Activated T-cell treated with anti-CD3 and anti-CD28 coated beads for 4 hours (primary cell): ENCODE measurements at regions not wholly inside any gene's neighbourhood (a gene's known extent, or its start where the extent isn't known, plus 50 kb on each side); places are given as distances from the start of the nearest gene placed in this dataset.

Experiments used
- DNase-seq: peaks from one replicate; pipeline ENCODE4 v3.0.0-alpha.2; 2020

GRCh38 chr4:164441109-164441508 lies 312.8 kb upstream of the SMIM31 start:
- DNase-seq, result no peak

DNA sequence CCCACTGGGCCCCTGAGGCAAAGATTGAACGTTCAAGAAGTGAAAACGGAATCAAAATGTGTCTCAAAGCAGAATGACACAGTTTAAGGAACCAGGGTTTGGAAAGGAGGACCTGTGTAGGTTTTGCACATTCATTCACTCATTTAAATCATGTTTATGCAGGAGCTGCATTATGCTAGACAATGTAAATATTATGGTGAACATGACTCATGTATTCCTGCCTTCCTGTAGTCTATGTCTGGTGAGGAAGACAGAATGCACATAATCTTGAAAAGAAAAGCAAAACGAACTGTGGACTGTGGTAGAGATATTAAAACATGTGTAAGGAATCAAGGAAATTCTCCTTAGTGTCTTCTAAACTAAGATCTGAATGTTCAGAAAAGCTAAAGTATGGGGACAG lies 311.8 kb upstream of the SMIM31 start:
- DNase-seq, result no peak

DNA sequence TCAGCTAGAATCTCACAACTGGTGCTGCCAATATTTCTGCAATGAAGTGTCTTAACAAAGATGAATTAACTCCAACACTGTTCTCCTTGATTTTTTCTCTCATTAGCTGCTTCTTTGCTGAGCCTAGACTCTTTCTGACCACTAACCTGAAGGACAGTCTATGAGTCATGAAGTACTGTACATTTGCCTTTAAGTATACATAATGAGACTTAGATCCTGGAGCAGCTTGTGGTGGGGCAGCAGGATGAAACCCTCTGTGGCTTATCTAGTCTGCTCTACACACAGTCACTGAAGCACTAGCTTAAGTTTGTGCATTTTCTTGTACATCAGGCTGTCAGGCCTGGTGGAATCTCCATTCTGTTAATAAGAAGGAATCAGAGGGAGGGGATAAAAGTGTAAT lies 307.4 kb upstream of the SMIM31 start:
- no peak for DNase-seq

GRCh38 chr4:164461901-164462300 lies 292.0 kb upstream of the SMIM31 start:
- no peak for DNase-seq

GRCh38 chr4:164462471-164462870 lies 291.5 kb upstream of the SMIM31 start:
- DNase-seq, result no peak

GRCh38 chr4:164464313-164464712 lies 289.6 kb upstream of the SMIM31 start:
- DNase-seq, result no peak

DNA sequence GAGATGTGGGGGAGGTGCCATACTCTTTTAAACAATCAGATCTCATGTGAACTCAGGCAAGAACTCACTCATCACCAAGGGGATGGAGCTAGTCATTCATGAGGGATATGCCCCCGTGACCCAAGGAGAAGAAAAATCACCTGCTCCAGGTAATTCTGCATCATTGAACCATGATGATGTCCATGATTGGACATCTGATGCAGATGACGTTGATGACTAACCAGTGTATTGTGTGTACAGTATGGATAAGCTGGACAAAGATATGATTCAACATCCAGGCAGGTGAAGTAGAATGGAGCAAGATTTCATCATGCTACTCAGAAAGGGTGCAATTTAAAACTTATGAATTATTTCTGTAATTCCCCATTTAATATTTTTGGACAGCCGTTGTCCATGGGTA lies 286.4 kb upstream of the SMIM31 start:
- no peak for DNase-seq

- no peak for DNase-seq
Observed at GRCh38 chr4:164481306-164482091, 272.4 kb upstream of the SMIM31 start.

DNA sequence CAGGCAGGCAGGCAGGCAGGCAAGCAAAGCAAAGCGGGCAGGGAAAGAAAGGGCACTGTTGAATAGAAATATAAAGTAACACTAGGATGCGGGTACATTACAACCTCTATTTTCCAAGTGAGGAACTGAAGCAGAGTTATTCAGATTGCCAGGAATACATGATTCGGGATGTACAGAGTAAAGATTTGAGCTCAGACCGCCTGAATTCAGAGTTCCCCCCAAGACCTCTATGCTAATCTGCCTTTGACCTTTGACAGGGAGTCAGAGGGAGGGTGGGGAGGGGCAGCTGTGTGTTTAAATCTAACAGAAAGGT lies 271.9 kb upstream of the SMIM31 start:
- no peak for DNase-seq

GRCh38 chr4:164482758-164483157 lies 271.2 kb upstream of the SMIM31 start:
- DNase-seq, result no peak

DNA sequence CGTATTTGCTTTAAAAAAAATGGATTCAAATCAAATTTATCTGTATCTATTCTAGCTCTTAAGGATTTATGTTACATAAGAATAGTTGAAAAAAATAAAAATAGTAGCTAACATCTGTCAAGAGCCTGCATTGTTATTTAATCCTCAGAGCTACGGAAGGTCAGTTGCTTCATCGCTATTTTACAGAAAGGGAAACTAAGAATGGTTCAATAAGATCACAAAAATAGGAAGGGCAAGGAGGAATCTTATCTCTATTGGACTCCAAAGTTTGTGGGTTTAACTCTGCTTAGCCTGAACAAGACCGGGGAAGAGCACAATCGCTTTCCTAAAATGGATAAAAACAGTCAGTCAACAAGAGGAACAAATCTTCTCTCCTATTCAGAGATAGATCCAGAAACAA lies 270.2 kb upstream of the SMIM31 start:
- DNase-seq, result no peak

- DNase-seq, result no peak
Observed at GRCh38 chr4:164484551-164484950, 269.4 kb upstream of the SMIM31 start.

GRCh38 chr4:164485136-164485535 lies 268.8 kb upstream of the SMIM31 start:
- DNase-seq, result no peak

DNA sequence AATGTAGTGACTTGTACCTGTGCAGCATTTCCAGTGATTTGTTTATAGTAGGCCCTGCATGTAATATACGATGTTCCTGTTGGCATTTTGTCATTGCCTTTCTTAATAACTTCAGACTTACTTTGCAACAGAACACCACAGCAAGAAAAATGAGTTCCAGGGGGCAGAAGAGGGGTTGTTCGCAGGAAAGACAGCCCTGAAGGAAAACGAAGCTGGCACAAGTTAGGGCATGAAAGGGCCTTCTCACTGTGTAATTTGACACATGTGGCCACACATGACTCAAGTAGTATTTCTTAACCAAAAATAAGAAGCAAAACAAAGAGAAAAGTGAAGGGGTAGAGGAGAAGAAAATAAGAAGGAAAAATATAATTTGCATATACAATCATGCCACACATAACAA lies 265.8 kb upstream of the SMIM31 start:
- no peak for DNase-seq

GRCh38 chr4:164501074-164501473 lies 252.9 kb upstream of the SMIM31 start:
- no peak for DNase-seq

DNA sequence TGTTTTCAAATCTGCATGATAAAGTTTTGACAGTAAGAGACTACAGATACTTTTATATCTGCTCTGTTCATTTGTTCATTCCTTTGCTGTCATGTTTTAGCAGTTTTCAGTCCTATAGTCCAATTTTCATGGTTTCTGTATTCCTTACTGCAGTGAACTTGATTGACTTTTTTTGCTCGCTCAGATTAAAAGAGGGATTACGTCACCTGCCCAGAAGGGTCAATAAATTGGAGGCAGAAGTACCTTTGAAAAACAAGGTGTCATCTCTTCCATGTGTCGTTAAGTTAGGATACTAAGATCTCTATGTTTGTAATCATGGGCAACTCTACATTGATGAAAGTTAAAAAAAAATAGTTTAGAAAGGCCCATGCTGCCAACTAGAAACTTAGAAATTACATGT lies 250.1 kb upstream of the SMIM31 start:
- DNase-seq, result no peak

GRCh38 chr4:164508097-164508496 lies 245.8 kb upstream of the SMIM31 start:
- no peak for DNase-seq

- DNase-seq, result no peak
Observed at GRCh38 chr4:164508771-164509170, 245.2 kb upstream of the SMIM31 start.

DNA sequence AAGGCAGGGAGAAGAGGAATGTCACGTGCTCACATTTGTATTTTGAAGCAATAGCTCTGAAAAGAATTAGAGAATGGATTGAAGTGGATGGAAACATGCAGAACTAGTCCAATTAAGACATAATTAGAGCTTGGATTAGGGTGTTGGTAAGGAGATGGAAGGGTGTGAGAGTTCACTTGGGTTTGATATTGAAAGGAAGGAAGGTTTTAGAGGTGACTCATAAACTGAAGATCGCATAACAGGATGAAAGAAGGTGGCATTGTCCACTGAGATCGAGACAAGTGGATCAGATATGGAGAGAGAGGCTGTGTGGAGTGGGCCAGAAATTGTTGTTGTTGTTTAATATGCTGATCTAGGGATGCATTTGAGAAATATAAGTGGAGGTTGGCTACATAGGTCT lies 244.0 kb upstream of the SMIM31 start:
- no peak for DNase-seq

DNA sequence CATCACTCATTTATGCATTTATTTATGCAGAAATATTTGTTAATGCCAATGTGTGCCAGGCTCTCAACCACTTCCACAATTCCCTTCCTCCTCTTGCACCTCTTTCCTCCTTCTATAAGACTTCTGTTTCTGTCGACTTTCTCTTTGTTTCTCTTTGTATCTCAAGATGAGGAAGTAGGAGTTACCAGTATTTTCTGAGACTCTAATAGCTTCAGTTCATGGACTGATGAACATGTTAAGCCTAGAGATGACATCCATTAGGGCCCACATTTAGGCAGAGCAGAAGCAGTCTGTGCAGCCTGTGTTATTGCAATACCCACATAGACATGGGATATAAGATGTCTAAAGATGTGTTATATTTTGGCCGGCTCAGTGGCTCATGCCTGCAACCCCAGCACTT lies 241.8 kb upstream of the SMIM31 start:
- no peak for DNase-seq

DNA sequence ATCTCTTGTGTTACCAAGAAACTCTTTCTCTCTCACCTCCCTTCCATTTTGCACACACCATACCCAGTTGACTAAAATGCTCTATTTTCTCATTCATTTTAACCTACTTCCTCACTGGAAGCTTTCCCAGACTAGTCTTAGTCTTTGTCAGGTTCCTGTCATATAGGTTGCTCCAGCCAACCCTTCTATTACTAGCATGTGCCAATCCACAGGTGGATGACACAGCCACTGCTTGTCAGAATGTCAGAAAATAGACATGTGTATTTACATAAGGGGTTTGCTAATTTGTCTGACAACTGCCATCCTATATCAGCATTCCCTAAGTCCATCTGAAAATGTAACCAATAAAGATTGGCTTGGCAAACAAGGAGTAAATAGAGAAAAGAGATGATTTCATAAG lies 239.2 kb upstream of the SMIM31 start:
- no peak for DNase-seq

DNA sequence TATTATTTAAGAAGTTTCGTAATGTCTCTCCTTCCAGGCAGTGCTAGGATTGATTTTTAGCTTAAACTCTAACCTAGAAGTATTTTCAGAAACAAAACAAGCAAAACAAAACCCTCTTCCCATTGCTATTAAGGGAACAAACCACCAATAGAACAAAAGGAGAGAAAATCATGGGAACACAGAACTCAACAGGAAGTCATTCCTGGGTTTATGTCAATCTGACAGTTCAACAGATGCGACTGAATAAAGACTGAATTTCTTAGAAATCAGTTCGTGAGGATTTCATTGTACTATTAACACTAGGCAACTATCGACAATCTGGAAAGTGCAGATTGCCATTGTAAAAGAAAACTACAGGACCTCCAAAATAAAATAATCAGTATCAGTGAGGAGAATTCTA lies 229.1 kb upstream of the SMIM31 start:
- no peak for DNase-seq

DNA sequence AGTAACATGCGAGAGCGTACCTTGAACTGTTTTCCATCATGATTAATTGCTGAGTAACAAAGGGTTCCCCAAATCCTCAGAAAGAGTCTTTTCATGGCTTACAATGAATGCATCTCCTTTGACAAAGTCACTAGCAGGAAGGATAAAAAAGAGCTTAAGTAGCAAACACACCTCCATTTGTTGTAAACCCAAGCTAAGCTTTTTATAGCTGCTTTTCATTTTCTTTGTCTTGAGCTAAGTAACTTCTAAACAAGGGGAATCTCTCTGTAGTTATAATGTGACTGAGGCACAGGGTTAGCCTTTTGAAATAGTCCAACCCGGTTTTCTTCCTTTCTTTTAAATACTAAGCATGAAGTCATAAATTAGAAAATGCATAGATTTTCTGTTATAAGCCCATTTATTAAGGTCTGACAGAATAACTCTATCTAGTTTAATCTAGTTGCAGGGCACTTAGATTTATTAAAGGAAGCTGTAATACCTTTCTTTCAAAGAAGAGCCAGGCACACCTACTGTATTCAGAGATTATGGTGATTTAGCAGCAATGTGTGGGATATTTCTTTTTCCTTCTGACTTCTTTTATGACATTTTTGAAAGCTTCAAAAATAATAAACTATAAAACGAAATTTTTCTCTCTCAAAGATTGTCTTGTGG lies 226.9 kb upstream of the SMIM31 start:
- no peak for DNase-seq

- no peak for DNase-seq
Observed at GRCh38 chr4:164529058-164529457, 224.9 kb upstream of the SMIM31 start.

DNA sequence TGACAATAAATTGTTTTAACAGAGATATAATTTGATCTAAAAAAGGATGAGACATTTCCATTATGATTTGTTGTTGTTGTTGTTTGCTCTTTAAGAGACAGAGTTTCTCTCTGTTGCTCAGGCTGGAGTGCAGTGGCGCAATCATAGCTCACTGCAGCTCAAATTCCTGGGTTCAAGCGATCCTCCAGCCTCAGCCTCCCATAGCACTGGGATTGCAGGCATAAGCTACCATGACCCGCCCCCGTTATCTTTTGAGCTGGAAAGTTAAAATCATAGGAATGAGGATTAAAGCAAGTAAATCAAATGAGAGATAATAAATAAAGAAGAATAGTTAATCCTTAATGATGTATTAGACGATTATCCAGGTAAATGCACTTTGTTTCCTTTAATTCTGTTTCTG lies 224.4 kb upstream of the SMIM31 start:
- DNase-seq, result no peak
